ENCODE measurements at regions not wholly inside any gene's neighbourhood (a gene's known extent, or its start where the extent isn't known, plus 50 kb on each side); places are given as distances from the start of the nearest gene placed in this dataset.

DNA sequence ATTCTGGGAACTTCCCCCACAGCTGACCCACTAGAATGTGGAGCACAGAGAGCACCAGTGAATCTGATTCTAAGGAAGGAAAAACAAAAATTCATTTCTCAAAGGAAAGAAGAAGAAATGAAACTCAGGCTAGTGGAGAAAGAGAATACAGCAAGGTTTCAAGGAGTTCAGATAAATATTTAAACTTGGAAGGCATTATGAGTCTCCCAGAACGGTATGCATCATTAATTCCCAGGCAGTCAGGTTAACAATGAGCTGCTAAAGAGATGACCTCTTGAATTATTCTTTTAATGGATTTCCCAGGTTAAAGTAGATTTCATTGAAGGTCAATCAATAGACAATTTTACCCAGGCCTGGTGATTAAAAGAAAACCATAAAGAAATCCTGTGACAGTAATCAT lies 103.6 kb upstream of the KAZN start:
- DNase-seq (ENCODE audit: extremely low read depth, low read depth): no peak

DNA sequence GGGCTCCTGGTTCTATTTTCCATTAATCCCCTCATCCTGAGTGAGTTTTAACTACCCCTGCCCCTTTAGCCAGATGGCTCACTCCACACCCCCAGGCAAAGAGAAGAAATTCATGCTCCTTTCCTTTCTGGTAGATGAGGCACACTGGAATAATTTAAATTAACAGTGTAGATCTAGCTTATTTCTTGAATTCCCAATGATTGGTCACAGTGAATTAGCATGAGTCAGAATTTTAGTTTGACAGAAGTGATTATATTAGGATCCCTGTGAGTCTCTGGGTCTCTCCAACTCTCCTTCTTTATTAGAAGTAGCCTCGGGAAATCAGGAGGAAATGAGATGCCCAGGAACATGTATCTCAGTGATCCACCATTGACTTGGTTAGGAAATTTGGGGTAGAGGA lies 103.1 kb upstream of the KAZN start:
- H3K4me3 ChIP-seq (replicated peaks; ENCODE audit: low read depth, low read length): no peak overlapping the region
- TF ChIP-seq, protein P1, sequence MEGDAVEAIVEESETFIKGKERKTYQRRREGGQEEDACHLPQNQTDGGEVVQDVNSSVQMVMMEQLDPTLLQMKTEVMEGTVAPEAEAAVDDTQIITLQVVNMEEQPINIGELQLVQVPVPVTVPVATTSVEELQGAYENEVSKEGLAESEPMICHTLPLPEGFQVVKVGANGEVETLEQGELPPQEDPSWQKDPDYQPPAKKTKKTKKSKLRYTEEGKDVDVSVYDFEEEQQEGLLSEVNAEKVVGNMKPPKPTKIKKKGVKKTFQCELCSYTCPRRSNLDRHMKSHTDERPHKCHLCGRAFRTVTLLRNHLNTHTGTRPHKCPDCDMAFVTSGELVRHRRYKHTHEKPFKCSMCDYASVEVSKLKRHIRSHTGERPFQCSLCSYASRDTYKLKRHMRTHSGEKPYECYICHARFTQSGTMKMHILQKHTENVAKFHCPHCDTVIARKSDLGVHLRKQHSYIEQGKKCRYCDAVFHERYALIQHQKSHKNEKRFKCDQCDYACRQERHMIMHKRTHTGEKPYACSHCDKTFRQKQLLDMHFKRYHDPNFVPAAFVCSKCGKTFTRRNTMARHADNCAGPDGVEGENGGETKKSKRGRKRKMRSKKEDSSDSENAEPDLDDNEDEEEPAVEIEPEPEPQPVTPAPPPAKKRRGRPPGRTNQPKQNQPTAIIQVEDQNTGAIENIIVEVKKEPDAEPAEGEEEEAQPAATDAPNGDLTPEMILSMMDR (IDR thresholded peaks at IDR 0.05; ENCODE audit: low read depth, low read length, missing control alignments): no peak
- no peak for DNase-seq (ENCODE audit: extremely low read depth, low read depth)

More for the DNA sequence above, 103.6 kb upstream of the KAZN start:
- TF ChIP-seq, protein P1 (IDR thresholded peaks at IDR 0.05; ENCODE audit: low read depth, low read length, missing control alignments): no peak
- H3K4me3 ChIP-seq (replicated peaks; ENCODE audit: low read depth, low read length): no peak overlapping the region

DNA sequence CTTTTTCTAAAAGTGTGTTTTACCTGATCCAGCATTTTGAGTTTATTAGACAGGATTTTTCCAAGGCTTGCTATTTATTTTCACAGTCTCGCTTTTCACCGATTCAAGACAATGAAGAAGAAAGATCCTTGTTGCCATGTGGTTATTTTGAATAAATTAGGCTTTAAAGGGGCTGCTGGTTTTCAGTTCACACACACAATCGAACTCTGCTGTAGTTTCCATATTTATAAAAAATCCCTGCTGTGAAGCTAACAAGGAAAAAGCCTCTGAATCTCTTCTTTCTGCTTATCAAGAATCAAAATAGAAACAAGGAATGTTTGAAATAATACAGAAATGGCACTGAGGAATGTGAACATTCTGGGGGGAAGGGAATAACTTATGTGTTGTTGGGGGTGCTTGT lies 102.5 kb upstream of the KAZN start:
- DNase-seq (ENCODE audit: extremely low read depth, low read depth): no peak
- H3K4me3 ChIP-seq (replicated peaks; ENCODE audit: low read depth, low read length): no peak overlapping the region
- TF ChIP-seq, protein P1 (IDR thresholded peaks at IDR 0.05; ENCODE audit: low read depth, low read length, missing control alignments): no peak

DNA sequence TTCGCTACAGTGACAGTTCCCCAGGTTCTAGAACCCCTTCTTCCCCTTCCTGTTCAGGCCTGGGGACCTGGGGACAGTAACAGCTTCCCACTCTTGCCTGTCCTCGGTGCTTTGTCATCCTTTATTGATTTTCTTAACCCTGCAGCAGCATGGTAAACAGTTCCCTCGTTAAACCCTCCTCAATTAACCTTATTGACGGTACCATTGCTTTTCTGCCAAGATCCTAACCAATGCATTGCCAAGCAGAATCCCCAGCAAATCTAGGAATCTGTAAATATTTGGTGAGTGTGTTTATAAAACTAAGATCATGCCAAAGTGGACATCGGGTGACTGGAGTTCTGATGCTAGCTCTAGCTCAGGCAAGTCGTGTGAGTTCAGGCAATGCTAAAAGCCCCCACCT lies 99.6 kb upstream of the KAZN start:
- DNase-seq (ENCODE audit: extremely low read depth, low read depth): no peak
- TF ChIP-seq, protein P1 (IDR thresholded peaks at IDR 0.05; ENCODE audit: low read depth, low read length, missing control alignments): no peak
- H3K4me3 ChIP-seq (replicated peaks; ENCODE audit: low read depth, low read length): no peak overlapping the region

DNA sequence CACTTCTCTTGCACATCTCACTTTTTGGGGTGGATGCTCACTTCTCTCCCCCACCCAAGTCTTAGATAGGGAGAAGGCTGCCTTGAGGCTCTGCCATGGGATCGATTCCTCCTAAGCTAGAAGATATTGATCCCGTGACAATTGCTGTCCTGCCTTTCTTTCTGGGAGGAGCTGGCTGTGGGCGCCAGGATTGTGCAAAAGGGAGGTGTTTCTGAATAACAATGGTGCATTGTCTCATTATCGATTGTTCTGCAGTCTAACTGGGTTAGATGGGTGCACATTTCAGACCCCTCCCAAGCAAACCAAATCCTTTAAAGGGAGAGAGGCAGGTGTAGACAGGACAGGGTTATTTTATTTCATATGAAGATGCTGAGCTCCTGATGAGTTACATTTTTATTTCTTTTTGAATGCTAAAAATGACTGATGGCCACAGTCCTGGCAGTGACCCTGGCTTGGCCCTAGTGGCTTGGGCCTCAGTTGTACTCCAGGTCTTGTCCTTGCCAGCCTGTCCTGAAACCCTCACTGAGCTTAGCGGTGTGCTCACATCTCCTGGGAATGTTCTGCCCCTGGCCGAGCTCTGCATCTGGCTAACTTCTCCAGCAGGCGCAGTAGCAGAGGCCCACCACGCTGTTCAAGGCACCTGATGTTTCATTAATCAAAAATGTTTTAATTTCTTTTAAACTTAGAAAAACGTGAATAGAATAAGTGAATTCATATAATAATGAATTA lies 99.0 kb upstream of the KAZN start:
- DNase-seq (ENCODE audit: extremely low read depth, low read depth): no peak
- H3K4me3 ChIP-seq (replicated peaks; ENCODE audit: low read depth, low read length): no peak overlapping the region
- TF ChIP-seq, protein P1 (IDR thresholded peaks at IDR 0.05; ENCODE audit: low read depth, low read length, missing control alignments): no peak

DNA sequence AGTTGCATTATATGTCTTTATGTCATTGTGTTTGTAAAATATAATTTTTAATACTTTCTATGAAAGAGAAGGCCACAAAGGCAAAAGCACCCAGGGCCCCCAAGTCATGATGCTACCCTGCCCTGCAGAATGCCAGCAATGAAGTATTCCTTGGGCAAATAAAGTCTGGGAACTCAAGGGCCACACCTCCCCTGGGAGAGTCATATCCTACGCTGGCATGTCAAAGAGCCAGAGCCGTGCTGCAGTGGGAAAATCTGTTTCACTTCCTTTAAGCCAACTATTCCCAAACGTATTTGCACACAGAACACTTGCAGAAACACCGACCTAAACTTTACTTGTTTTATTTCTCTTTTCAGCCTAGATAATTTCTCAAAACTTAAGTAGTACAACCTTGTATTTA lies 98.4 kb upstream of the KAZN start:
- DNase-seq (ENCODE audit: extremely low read depth, low read depth): no peak
- H3K4me3 ChIP-seq (replicated peaks; ENCODE audit: low read depth, low read length): no peak overlapping the region
- TF ChIP-seq, protein P1 (IDR thresholded peaks at IDR 0.05; ENCODE audit: low read depth, low read length, missing control alignments): no peak

DNA sequence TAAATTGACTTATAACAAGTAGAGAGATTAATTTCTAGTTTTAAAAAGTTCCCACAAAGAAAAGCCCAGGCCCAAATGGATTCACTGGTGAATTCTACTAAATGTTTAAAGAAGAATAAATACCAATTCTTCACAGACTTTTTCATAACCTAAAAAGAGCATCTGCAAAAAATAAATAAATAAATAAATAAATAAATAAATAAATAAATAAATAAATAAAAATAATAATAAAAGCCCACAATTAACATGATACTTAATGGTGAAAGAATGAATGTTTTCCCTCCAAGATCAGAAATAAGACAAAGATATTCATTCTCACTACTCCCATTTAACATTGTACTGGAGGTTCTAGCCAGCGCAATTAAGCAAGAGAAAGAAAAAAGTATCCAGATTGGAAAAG lies 97.6 kb upstream of the KAZN start:
- no peak for DNase-seq (ENCODE audit: extremely low read depth, low read depth)
- TF ChIP-seq, protein P1 (IDR thresholded peaks at IDR 0.05; ENCODE audit: low read depth, low read length, missing control alignments): no peak
- no peak overlapping the region for H3K4me3 ChIP-seq (replicated peaks; ENCODE audit: low read depth, low read length)
